ENCODE measurements at regions not wholly inside any gene's neighbourhood (a gene's known extent, or its start where the extent isn't known, plus 50 kb on each side); places are given as distances from the start of the nearest gene placed in this dataset.

DNA sequence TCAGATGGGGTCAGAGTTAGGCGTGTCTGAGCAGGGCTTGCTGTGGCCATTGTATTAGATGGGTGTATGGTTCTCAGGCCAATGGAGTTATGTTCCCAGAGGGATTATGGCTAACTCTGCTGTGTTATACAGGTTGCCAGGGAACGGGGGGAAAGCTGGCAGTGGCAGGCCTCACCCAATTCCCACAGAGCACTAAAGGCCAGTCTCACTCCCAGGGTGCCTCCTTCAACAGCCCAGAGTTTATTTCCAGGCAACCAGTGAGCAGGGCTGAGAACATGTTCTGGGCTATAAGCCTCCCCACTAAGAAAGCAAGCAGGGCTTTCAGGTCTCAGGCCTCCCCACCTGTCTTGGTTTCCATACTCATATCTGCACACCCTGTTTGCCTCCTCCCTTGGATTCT, 597.9 kb downstream of the ZNF608 start:
- TF ChIP-seq GATA2 (IDR thresholded peaks at IDR 0.05; ENCODE audit: low read depth, low read length) (no peak), GATA3 (IDR thresholded peaks at IDR 0.05; ENCODE audit: low read depth, low read length) (no peak)

Data from SH-SY5Y (cell line).